ENCODE measurements at regions not wholly inside any gene's neighbourhood (a gene's known extent, or its start where the extent isn't known, plus 50 kb on each side); places are given as distances from the start of the nearest gene placed in this dataset.

DNA sequence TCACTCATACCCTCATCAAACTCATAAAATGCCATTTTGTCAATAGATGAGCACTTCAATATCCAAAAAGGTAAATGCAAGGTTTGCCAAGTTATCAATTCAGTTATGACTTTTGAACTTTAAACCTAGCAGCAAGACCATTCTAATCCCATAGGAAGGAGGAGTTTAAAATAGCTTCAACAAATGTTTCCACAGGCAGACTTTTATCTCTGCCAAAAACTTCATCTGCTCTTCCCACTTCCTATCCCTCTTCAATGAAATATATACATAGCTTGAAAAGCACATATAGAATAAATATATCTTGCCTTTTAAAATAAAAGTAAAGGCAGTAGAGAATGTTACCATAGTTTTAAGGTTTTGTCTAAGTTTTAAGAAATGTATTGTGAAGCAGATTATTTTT lies 1749.1 kb upstream of the SEL1L start:
- TF ChIP-seq CTCF (conservative IDR thresholded peaks at IDR 0.05; ENCODE audit: low read length) (no peak), EZH2phosphoT487 (IDR thresholded peaks at IDR 0.05; ENCODE audit: borderline replicate concordance, low read depth, low read length) (no peak)
- no TSS peak for BruUV-seq (replicated peaks)
- no peaks in the 10 kb centered on the region for H3K36me3 ChIP-seq (ENCODE audit: insufficient read depth, low read length)
- no peaks in the 10 kb centered on the region for H3K4me1 ChIP-seq (ENCODE audit: insufficient read depth, low read length, poor library complexity, severe bottlenecking)
- H2AFZ ChIP-seq (ENCODE audit: low read length): no peak overlapping the region
- H3K79me2 ChIP-seq (ENCODE audit: insufficient read depth, low read depth, low read length): no peaks in the 10 kb centered on the region
- POLR2A ChIA-PET: interaction anchor here (0.7 to 1.1 kb wide), 4 partner anchors 9 to 233 kb away, joined by 3 to 5 read pairs (median 4); no protein-coding TSS in a partner anchor
- DNase-seq (ENCODE audit: low spot score): no peak
- H3K4me2 ChIP-seq (ENCODE audit: low read length): no peak overlapping the region
- no peaks in the 10 kb centered on the region for H4K20me1 ChIP-seq (ENCODE audit: insufficient read depth, low read length)
- H3K9me2 ChIP-seq (ENCODE audit: insufficient read depth, low read length): no peaks in the 10 kb centered on the region
- CTCF ChIA-PET (ENCODE audit: unreplicated experiment): no interaction called here
- no peak overlapping the region for H3K27ac ChIP-seq (ENCODE audit: low read depth, low read length, poor library complexity, severe bottlenecking)
- H3K9me3 ChIP-seq (ENCODE audit: low read length): no peaks in the 10 kb centered on the region
- intact Hi-C loops (cut with micrococcal nuclease; ENCODE audit: unreplicated experiment): no loop called here
- no peak overlapping the region for H3K4me3 ChIP-seq (ENCODE audit: low read depth, low read length, poor library complexity, severe bottlenecking)

GRCh38 chr14:83287300-83287699 lies 1753.6 kb upstream of the SEL1L start:
- H3K9me2 ChIP-seq (ENCODE audit: insufficient read depth, low read length): no peaks in the 10 kb centered on the region
- no TSS peak for BruUV-seq (replicated peaks)
- TF ChIP-seq CTCF (conservative IDR thresholded peaks at IDR 0.05; ENCODE audit: low read length) (no peak), EZH2phosphoT487 (IDR thresholded peaks at IDR 0.05; ENCODE audit: borderline replicate concordance, low read depth, low read length) (no peak)
- POLR2A ChIA-PET: interaction anchor here (0.7 kb wide), 1 partner anchor 16 kb away, joined by 3 read pairs; no protein-coding TSS in a partner anchor
- intact Hi-C loops (cut with micrococcal nuclease; ENCODE audit: unreplicated experiment): no loop called here
- H3K4me2 ChIP-seq (ENCODE audit: low read length): no peak overlapping the region
- H3K36me3 ChIP-seq (ENCODE audit: insufficient read depth, low read length): no peaks in the 10 kb centered on the region
- H3K4me1 ChIP-seq (ENCODE audit: insufficient read depth, low read length, poor library complexity, severe bottlenecking): peaks cover 21% of the 10 kb centered on the region
- no peak overlapping the region for H3K4me3 ChIP-seq (ENCODE audit: low read depth, low read length, poor library complexity, severe bottlenecking)
- CTCF ChIA-PET (ENCODE audit: unreplicated experiment): no interaction called here
- no peaks in the 10 kb centered on the region for H3K9me3 ChIP-seq (ENCODE audit: low read length)
- no peaks in the 10 kb centered on the region for H3K79me2 ChIP-seq (ENCODE audit: insufficient read depth, low read depth, low read length)
- no peak for DNase-seq (ENCODE audit: low spot score)
- H3K27ac ChIP-seq (ENCODE audit: low read depth, low read length, poor library complexity, severe bottlenecking): no peak overlapping the region
- no peaks in the 10 kb centered on the region for H4K20me1 ChIP-seq (ENCODE audit: insufficient read depth, low read length)
- H2AFZ ChIP-seq (ENCODE audit: low read length): no peak overlapping the region

- H3K4me2 ChIP-seq (ENCODE audit: low read length): no peak overlapping the region
- H3K27ac ChIP-seq (ENCODE audit: low read depth, low read length, poor library complexity, severe bottlenecking): peak overlapping the region; percentile 29
- H3K36me3 ChIP-seq (ENCODE audit: insufficient read depth, low read length): no peaks in the 10 kb centered on the region
- H4K20me1 ChIP-seq (ENCODE audit: insufficient read depth, low read length): no peaks in the 10 kb centered on the region
- intact Hi-C loops (cut with micrococcal nuclease; ENCODE audit: unreplicated experiment): no loop called here
- CTCF ChIA-PET (ENCODE audit: unreplicated experiment): no interaction called here
- H2AFZ ChIP-seq (ENCODE audit: low read length): peak overlapping the region; percentile 65; the same call in 1 of the 2 replicates
- peaks cover 23% of the 10 kb centered on the region for H3K4me1 ChIP-seq (ENCODE audit: insufficient read depth, low read length, poor library complexity, severe bottlenecking)
- no TSS peak for BruUV-seq (replicated peaks)
- no peaks in the 10 kb centered on the region for H3K79me2 ChIP-seq (ENCODE audit: insufficient read depth, low read depth, low read length)
- peak; percentile 30 for DNase-seq (ENCODE audit: low spot score)
- H3K4me3 ChIP-seq (ENCODE audit: low read depth, low read length, poor library complexity, severe bottlenecking): no peak overlapping the region
- POLR2A ChIA-PET: no interaction called here
- H3K9me2 ChIP-seq (ENCODE audit: insufficient read depth, low read length): no peaks in the 10 kb centered on the region
- TF ChIP-seq CTCF (conservative IDR thresholded peaks at IDR 0.05; ENCODE audit: low read length) (no peak), EZH2phosphoT487 (IDR thresholded peaks at IDR 0.05; ENCODE audit: borderline replicate concordance, low read depth, low read length) (no peak)
- no peaks in the 10 kb centered on the region for H3K9me3 ChIP-seq (ENCODE audit: low read length)
Observed at GRCh38 chr14:83289390-83289789, 1755.7 kb upstream of the SEL1L start.

Measured in OCI-LY7 (cell line).